ENCODE measurements at regions not wholly inside any gene's neighbourhood (a gene's known extent, or its start where the extent isn't known, plus 50 kb on each side); places are given as distances from the start of the nearest gene placed in this dataset.

GRCh38 chr18:42274488-42275137, 319.6 kb downstream of the PIK3C3 start:
- TF ChIP-seq POLR2AphosphoS5 (IDR thresholded peaks at IDR 0.05; ENCODE audit: low read depth, low read length), result no peak
- TF ChIP-seq POLR2A (IDR thresholded peaks at IDR 0.05; ENCODE audit: low read depth, low read length), result no peak

Data from GM12892 (cell line).